IMR-90 (cell line): ENCODE measurements at regions not wholly inside any gene's neighbourhood (a gene's known extent, or its start where the extent isn't known, plus 50 kb on each side); places are given as distances from the start of the nearest gene placed in this dataset.

Source experiments
- BHLHE40 ChIP-seq: fragments of 150-350 bp; IDR thresholded peaks from 2 replicates; pipeline ENCODE4 v1.6.1; 2016; ENCODE audit warnings: mild to moderate bottlenecking, low read depth, low read length
- CEBPB ChIP-seq: IDR thresholded peaks from 2 replicates; pipeline ENCODE4 v1.6.1; 2012; ENCODE audit warnings: low read depth, low read length, improper control_type of control experiment
- CHD1 ChIP-seq: IDR thresholded peaks from 2 replicates; pipeline ENCODE4 v1.6.1; 2012; ENCODE audit warnings: low read depth, low read length, improper control_type of control experiment
- NFE2L2 ChIP-seq: fragments of 150-350 bp; IDR thresholded peaks from 2 replicates; pipeline ENCODE4 v1.6.1; 2016; ENCODE audit warnings: low read depth, mild to moderate bottlenecking, low read length
- RAD21 ChIP-seq: IDR thresholded peaks from 2 replicates; pipeline ENCODE4 v1.6.1; 2012; ENCODE audit warnings: low read length, improper control_type of control experiment
- TF ChIP-seq, protein P1 (sequence below): fragments of 150-350 bp; IDR thresholded peaks from 2 replicates; pipeline ENCODE4 v1.6.1; 2017; ENCODE audit warnings: mild to moderate bottlenecking, antibody characterized with exemption, low read length, low read depth

DNA sequence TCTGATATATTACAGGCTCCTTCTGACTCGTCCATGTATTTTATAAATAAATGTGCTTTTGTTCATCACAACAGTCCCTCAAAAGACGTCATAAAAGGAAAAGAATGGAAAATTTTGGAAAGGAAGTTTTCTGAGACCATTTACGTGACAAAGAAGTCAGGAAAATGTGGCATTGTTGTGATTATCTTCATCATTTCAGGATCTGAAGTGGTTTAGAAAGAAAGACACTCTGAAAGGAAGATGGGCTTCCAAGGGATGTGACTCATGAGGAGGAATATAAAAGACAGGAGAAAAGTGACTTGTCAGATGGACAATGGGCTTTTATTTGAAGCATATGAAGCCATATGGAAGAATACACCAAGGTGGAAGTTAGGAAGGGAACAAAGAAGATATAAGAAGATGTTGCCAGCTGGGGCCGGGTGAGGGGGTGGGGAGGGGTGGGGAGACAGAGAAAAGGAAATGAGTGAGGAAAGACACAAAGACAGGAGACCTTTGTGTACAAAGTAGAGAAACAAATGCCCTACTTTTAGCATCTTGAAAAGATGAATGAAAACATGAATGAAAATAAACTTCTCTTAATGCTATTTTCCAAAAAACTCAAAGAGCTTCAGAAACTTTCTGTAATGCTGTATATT, 190.3 kb upstream of the PREP start (continued):
- TF ChIP-seq, protein P1, sequence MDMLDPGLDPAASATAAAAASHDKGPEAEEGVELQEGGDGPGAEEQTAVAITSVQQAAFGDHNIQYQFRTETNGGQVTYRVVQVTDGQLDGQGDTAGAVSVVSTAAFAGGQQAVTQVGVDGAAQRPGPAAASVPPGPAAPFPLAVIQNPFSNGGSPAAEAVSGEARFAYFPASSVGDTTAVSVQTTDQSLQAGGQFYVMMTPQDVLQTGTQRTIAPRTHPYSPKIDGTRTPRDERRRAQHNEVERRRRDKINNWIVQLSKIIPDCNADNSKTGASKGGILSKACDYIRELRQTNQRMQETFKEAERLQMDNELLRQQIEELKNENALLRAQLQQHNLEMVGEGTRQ = no peak
- TF ChIP-seq RAD21 (no peak), BHLHE40 (no peak), NFE2L2 (no peak), CHD1 (no peak), CEBPB (no peak)
